NT2/D1 (cell line): ENCODE measurements at regions not wholly inside any gene's neighbourhood (a gene's known extent, or its start where the extent isn't known, plus 50 kb on each side); places are given as distances from the start of the nearest gene placed in this dataset.

Source experiments
- SUZ12 ChIP-seq: IDR thresholded peaks from 2 replicates; pipeline ENCODE4 v1.6.1; 2011; ENCODE audit not compliant: insufficient read length, insufficient read depth; ENCODE audit errors: extremely low read depth
- YY1 ChIP-seq: IDR thresholded peaks from 2 replicates; pipeline ENCODE4 v1.6.1; 2011; ENCODE audit not compliant: insufficient read length, insufficient read depth
- ZNF274 ChIP-seq: IDR thresholded peaks from 2 replicates; pipeline ENCODE4 v1.6.1; 2011; ENCODE audit warnings: mild to moderate bottlenecking, low read depth, low read length

- no peak for TF ChIP-seq YY1
- no peak for TF ChIP-seq ZNF274
- TF ChIP-seq SUZ12: no peak
Measured at GRCh38 chr6:112800439-112800838, 453.3 kb downstream of the RFPL4B start.
